ENCODE measurements at regions not wholly inside any gene's neighbourhood (a gene's known extent, or its start where the extent isn't known, plus 50 kb on each side); places are given as distances from the start of the nearest gene placed in this dataset.

DNA sequence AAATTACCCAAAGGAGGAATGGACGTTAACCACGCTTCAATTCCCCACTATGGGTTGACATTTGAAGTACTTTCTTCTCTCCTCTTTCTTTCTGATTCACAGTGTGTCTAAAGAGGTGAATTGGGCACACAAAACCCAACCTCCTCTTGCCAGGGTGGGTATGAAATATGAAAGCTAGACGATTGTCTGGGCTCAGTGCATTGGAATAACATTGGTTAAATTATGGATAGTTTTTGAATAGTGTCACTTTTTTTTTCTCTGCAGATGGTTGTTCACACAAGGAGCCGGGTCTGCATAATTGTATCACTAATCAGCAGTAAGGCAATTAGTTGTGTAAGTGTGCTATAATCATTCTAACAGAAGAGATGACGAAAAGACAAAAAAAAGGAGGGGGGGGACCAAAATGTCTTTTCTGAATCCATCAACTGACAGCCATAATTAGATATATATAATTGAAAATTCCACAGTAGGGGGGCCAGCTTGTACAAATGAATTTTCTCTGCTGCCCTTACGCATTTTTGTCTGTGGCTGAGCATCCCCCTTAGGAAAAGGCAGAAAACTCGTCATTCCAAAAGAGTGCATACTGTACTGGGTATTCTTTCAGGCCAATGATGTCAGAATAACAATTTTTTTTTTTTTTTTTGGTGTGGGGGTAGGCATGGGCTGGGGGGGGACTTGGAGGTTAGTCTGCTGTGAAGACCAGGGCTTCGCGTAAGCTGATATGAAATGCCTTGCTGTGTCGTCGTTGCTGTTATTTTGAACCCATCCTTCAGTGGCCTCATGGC lies 307.5 kb upstream of the SALL1 start (continued):
- TF ChIP-seq, protein P1, sequence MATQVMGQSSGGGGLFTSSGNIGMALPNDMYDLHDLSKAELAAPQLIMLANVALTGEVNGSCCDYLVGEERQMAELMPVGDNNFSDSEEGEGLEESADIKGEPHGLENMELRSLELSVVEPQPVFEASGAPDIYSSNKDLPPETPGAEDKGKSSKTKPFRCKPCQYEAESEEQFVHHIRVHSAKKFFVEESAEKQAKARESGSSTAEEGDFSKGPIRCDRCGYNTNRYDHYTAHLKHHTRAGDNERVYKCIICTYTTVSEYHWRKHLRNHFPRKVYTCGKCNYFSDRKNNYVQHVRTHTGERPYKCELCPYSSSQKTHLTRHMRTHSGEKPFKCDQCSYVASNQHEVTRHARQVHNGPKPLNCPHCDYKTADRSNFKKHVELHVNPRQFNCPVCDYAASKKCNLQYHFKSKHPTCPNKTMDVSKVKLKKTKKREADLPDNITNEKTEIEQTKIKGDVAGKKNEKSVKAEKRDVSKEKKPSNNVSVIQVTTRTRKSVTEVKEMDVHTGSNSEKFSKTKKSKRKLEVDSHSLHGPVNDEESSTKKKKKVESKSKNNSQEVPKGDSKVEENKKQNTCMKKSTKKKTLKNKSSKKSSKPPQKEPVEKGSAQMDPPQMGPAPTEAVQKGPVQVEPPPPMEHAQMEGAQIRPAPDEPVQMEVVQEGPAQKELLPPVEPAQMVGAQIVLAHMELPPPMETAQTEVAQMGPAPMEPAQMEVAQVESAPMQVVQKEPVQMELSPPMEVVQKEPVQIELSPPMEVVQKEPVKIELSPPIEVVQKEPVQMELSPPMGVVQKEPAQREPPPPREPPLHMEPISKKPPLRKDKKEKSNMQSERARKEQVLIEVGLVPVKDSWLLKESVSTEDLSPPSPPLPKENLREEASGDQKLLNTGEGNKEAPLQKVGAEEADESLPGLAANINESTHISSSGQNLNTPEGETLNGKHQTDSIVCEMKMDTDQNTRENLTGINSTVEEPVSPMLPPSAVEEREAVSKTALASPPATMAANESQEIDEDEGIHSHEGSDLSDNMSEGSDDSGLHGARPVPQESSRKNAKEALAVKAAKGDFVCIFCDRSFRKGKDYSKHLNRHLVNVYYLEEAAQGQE (IDR thresholded peaks at IDR 0.05; ENCODE audit: unreplicated experiment): no peak
- TF ChIP-seq CTCF (conservative IDR thresholded peaks at IDR 0.05; ENCODE audit: low read depth in 2 of 2) (no peak), CREB1 (CRISPR knock-in tag; IDR thresholded peaks at IDR 0.05; ENCODE audit: low read depth) (no peak)

- H3K9me3 Mint-ChIP-seq: no peaks in the 10 kb centered on the region
- Histone ChIP-seq H3K4me1 (ENCODE audit: insufficient read depth) (no peaks in the 10 kb centered on the region), H3K9me2 (ENCODE audit: insufficient read depth) (peaks cover 12% of the 10 kb centered on the region; the same call in 1 of the 2 replicates), H3K4me2 (no peak overlapping the region), H3K79me2 (replicated peaks; ENCODE audit: insufficient read depth) (no peaks in the 10 kb centered on the region), H3K27me3 (ENCODE audit: insufficient read depth) (no peaks in the 10 kb centered on the region), H3K27ac (ENCODE audit: low read depth) (no peak overlapping the region), H2AFZ (peak overlapping the region; percentile 67; the same call in 1 of the 2 replicates), H3F3A (replicated peaks; ENCODE audit: low read depth) (no peaks in the 10 kb centered on the region), H3K36me3 (ENCODE audit: insufficient read depth) (no peaks in the 10 kb centered on the region), H4K20me1 (replicated peaks; ENCODE audit: insufficient read depth) (no peaks in the 10 kb centered on the region), H3K4me3 (no peak overlapping the region)
- H3K27ac Mint-ChIP-seq: no peak overlapping the region
- peaks cover 2% of the 10 kb centered on the region for H3K27me3 Mint-ChIP-seq (ENCODE audit: insufficient read depth, low read depth, poor library complexity)
- no peak for ATAC-seq
- no peak for DNase-seq (ENCODE audit: low spot score)
- no peaks in the 10 kb centered on the region for H3K36me3 Mint-ChIP-seq (ENCODE audit: low read depth)
- peaks cover 9% of the 10 kb centered on the region; the same call in 2 of the 3 replicates for H3K4me1 Mint-ChIP-seq
- no peak overlapping the region for H3K4me3 Mint-ChIP-seq
- TF ChIP-seq CREB1 (CRISPR knock-in tag; IDR thresholded peaks at IDR 0.05; ENCODE audit: low read depth) (no peak), EZH2 (IDR thresholded peaks at IDR 0.05; ENCODE audit: low read depth, unreplicated experiment) (no peak), CTCF (conservative IDR thresholded peaks at IDR 0.05; ENCODE audit: low read depth in 2 of 2) (no peak)
- TF ChIP-seq, protein P1 (IDR thresholded peaks at IDR 0.05; ENCODE audit: unreplicated experiment): no peak
Measured at GRCh38 chr16:51457775-51458174, 306.7 kb upstream of the SALL1 start.
